Skeletal muscle tissue (tissue), 3 donors: ENCODE measurements at regions not wholly inside any gene's neighbourhood (a gene's known extent, or its start where the extent isn't known, plus 50 kb on each side); places are given as distances from the start of the nearest gene placed in this dataset.

ENCODE experiments used
- H3K27ac ChIP-seq: one replicate; pipeline ENCODE4 v1.7.0; 2013; ENCODE audit warnings: mild to moderate bottlenecking, low read depth, low read length, inconsistent platforms
- H3K27me3 ChIP-seq, 3 donors: one replicate each; pipeline ENCODE4 v1.7.0; 2013; ENCODE audit warnings: low read length in 3 of 3; ENCODE audit not compliant: control insufficient read depth in 3 of 3, insufficient read depth in 3 of 3
- H3K36me3 ChIP-seq, 3 donors: one replicate each; pipeline ENCODE4 v1.7.0; 2013; ENCODE audit warnings: low read length in 3 of 3; ENCODE audit not compliant: control insufficient read depth in 3 of 3, insufficient read depth in 3 of 3
- H3K4me1 ChIP-seq, 3 donors: one replicate each; pipeline ENCODE4 v1.7.0; 2013; ENCODE audit warnings: low read length in 3 of 3, mild to moderate bottlenecking in 3 of 3; ENCODE audit not compliant: control insufficient read depth in 3 of 3, insufficient read depth in 3 of 3
- H3K4me3 ChIP-seq, 3 donors: one replicate each; pipeline ENCODE4 v1.7.0; 2013; ENCODE audit warnings: low read length in 3 of 3
- H3K9ac ChIP-seq, 3 donors: one replicate each; pipeline ENCODE4 v1.7.0; 2013; ENCODE audit warnings: low read length in 3 of 3, mild to moderate bottlenecking in 3 of 3, moderate library complexity in 2 of 3, low read depth in 1 of 3
- H3K9me3 ChIP-seq, 3 donors: one replicate each; pipeline ENCODE4 v1.7.0; 2013; ENCODE audit warnings: low read length in 3 of 3; ENCODE audit not compliant: control insufficient read depth in 3 of 3
- donor health status: Osteomylitis.

DNA sequence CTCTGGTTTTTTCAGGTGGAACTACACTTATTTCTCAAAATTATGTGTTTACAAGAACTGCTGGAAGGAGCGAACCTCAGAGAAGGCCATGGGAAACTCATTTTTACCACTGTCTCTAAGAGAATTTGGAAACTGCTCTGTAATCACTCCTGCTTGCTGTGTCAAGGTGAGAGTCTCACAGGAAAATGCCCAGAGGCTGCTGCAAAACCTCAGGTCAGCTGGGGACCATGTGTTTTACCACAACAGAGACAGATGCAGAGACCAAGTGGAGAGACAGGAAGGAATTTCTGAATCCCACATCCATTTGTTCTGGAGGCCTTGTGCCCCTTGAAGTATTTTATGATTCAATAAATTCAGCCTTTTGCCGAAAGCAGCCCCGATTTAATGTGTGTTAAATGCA lies 743.8 kb upstream of the SLC10A2 start:
- Histone ChIP-seq H3K9ac (no peak overlapping the region), H3K4me1 (no peaks in the 10 kb centered on the region), H3K9me3 (peaks cover 0 to 3% (median 0%) of the 10 kb centered on the region in 3 donors), H3K27me3 (no peaks in the 10 kb centered on the region), H3K4me3 (no peak overlapping the region), H3K36me3 (no peaks in the 10 kb centered on the region), H3K27ac (no peak overlapping the region)

DNA sequence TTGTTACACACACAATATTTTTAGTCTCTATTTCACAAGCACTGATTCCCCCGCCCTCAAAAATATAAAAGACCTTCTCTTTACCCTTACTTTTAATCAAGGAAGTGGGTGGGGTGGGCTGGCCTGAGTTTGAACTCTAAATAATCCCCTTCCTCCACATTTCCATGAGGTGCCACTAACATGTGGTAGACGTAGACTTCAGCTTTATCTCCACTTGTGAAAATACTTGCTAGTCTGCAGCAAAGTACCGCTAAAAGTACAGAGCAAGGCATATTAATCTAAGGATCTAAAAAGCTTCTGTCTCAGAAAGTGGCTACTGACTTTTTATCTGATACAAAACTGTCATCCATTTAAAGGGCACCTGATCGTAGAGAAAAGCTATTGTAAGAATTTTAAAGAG lies 739.6 kb upstream of the SLC10A2 start:
- H3K9ac ChIP-seq, result no peak overlapping the region
- H3K4me3 ChIP-seq, result no peak overlapping the region
- no peaks in the 10 kb centered on the region for H3K36me3 ChIP-seq
- no peak overlapping the region for H3K27ac ChIP-seq
- H3K27me3 ChIP-seq, result no peaks in the 10 kb centered on the region
- no peaks in the 10 kb centered on the region for H3K4me1 ChIP-seq
- H3K9me3 ChIP-seq, result no peaks in the 10 kb centered on the region

DNA sequence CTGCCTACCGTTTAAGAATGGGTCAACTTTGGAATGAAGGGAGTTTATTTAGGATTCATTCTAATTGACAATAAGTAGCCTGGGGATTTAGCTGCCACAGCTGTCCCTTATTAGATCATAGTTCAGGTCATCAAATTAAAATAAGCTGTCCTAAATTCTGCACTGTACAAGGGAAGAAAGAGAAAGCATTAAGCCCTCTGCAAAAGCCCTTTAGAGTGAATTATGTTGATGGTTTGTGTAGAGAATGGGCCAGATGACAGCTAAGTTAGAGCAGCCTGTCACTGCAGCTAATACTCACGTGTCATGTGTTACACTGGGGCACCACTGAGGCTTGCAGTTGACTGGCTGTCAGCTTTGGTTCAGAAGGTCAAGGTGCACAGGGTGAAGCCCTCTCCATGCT lies 737.1 kb upstream of the SLC10A2 start:
- no peak overlapping the region for H3K27ac ChIP-seq
- no peak overlapping the region for H3K9ac ChIP-seq

DNA sequence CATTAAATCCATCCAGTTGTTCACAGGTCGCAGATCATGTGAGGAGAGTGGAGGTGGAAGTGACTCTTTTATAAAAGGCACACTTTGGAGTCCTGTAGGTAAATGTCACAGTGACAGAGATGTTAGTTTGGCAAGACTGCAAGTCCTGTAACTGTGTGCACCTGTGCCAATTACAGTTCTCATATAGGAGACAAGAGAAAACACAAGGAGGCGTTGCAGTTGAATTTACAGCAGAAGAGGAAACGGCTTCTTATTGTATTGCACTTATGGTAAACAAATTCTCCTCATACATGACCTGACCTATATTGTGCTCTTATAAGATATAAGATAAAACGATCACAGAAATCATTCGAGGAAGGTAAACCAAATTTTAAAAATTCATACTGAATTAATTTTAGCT lies 732.8 kb upstream of the SLC10A2 start:
- no peaks in the 10 kb centered on the region for H3K27me3 ChIP-seq
- H3K27ac ChIP-seq, result no peak overlapping the region
- H3K4me1 ChIP-seq, result no peaks in the 10 kb centered on the region
- H3K4me3 ChIP-seq, result no peak overlapping the region
- no peaks in the 10 kb centered on the region for H3K9me3 ChIP-seq
- H3K9ac ChIP-seq, result no peak overlapping the region
- H3K36me3 ChIP-seq, result no peaks in the 10 kb centered on the region

More for the DNA sequence above, 737.1 kb upstream of the SLC10A2 start:
- Histone ChIP-seq H3K9me3 (no peaks in the 10 kb centered on the region), H3K36me3 (no peaks in the 10 kb centered on the region), H3K27me3 (no peaks in the 10 kb centered on the region), H3K4me1 (no peaks in the 10 kb centered on the region), H3K4me3 (no peak overlapping the region)

DNA sequence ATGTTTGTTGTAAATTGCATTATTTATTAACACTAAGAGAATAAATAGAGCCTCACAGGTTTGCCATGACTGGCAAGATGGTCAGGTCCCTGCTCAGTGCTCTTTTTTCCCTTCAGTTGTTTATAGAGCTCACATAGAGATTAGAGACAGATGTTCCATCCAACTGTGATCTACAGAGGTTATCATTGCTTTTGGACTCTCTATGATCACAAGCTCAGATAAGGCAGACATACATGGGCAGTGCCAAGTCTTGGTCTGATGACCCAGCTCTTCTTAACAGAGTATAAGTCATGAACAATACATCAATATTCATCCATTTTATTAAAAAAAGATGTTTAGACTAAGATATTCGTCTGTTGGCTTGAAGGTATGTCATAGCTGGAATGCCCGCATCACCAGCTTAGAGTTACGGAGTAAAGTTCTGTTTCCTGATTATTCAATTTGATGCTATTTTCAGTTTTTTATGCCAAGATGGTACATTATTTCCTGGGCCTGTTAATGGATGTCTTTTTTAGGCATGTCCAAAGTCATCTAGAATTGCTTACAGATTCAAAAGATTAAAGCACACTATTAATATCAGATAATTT lies 729.8 kb upstream of the SLC10A2 start:
- no peak overlapping the region for H3K9ac ChIP-seq
- no peaks in the 10 kb centered on the region for H3K4me1 ChIP-seq
- H3K27ac ChIP-seq, result no peak overlapping the region
- H3K9me3 ChIP-seq, result no peaks in the 10 kb centered on the region
- H3K36me3 ChIP-seq, result no peaks in the 10 kb centered on the region
- H3K4me3 ChIP-seq, result no peak overlapping the region
- no peaks in the 10 kb centered on the region for H3K27me3 ChIP-seq

DNA sequence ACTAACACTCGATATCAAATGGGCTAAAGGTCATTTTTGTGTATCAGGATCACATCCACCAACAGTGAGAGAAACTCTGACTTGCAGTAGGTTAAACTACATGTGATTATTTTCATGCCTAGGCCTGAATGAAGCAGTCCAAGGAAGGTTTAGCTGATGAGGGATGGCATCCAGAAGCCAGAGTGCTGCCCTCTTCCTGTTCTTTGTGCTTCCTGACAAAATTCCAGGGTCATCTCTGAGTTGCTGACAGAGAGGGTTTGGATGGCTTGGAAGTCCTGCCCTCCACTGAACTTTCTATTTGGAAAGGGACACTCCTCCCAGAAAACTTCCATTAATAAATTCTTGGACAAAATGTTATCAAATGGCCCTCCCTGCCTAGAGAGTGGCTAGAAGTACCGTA lies 728.3 kb upstream of the SLC10A2 start:
- no peaks in the 10 kb centered on the region for H3K9me3 ChIP-seq
- no peak overlapping the region for H3K9ac ChIP-seq
- no peaks in the 10 kb centered on the region for H3K4me1 ChIP-seq
- H3K4me3 ChIP-seq, result no peak overlapping the region
- H3K27ac ChIP-seq, result no peak overlapping the region
- H3K27me3 ChIP-seq, result no peaks in the 10 kb centered on the region
- no peaks in the 10 kb centered on the region for H3K36me3 ChIP-seq

DNA sequence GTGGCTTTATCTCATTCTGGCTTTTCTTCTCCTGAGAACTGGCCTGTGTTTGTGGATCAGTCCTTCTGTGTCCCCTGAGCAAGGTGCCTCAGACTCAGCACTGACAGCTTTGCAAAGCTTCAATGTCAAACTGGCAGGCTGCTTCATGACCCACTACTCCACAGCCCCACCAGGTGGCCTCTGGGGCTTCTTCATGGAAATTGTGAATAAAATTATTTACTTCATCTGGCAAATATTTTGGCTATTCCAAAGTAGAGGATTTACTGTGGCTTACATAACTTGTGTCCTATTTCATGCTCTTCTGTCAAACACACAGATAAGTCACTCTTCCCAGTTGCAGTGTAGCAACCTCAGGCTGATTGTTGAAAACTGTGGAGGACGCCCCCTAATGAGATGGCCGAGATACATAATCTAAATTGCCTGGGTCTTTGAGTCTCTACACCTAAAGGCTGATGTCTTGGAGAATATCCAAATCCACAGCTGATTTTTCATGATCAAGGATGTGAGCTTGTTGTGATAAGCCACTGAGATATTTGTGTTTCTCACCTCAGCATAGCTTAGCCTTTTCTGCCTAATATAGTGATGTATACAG lies 721.9 kb upstream of the SLC10A2 start:
- Histone ChIP-seq H3K9ac (no peak overlapping the region), H3K27me3 (no peaks in the 10 kb centered on the region), H3K4me3 (no peak overlapping the region), H3K27ac (no peak overlapping the region), H3K36me3 (no peaks in the 10 kb centered on the region), H3K9me3 (no peaks in the 10 kb centered on the region), H3K4me1 (no peaks in the 10 kb centered on the region)

DNA sequence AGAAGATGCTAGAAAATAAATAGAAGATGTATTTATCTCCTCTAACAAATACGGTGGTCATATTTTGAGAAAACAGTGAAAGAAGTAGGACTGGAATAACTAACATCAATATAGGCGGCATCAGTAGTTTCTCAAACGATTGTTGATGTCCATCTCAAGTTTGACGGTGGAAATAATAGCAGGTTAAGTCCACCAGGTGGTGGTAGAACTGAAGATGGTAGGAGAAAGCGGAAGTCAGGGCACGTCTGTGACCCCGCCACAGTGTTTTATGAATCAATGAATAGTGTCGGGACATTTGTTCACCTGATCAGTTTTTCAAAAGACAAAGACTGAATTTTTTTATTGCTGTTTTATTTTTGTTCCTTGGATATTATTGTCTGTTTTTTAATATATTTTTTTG lies 706.4 kb upstream of the SLC10A2 start:
- Histone ChIP-seq H3K4me1 (no peaks in the 10 kb centered on the region), H3K27me3 (no peaks in the 10 kb centered on the region), H3K27ac (no peak overlapping the region), H3K9ac (no peak overlapping the region), H3K36me3 (no peaks in the 10 kb centered on the region), H3K9me3 (peaks cover 0 to 5% (median 0%) of the 10 kb centered on the region in 3 donors), H3K4me3 (no peak overlapping the region)

DNA sequence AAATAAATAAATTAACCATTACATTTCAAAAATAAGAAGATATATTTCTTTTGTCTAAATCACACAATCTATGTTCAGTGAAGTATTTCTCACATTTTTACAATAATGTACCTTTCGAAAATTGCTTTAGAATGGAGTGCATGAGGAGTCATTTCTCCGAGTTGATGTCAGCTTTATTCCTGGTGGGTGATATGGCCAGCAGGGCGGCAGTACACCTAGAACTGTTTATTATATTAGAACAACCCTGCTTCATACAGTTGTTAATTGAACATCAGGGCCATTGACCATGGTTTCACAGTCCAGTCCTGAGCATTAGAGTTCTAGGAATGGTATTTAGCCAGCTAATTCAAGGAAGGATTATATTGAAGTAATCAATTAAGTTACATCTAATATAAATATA lies 696.3 kb upstream of the SLC10A2 start:
- Histone ChIP-seq H3K9me3 (no peaks in the 10 kb centered on the region), H3K9ac (no peak overlapping the region), H3K4me3 (no peak overlapping the region), H3K4me1 (peaks cover 0 to 2% (median 0%) of the 10 kb centered on the region in 3 donors), H3K27ac (no peak overlapping the region), H3K27me3 (no peaks in the 10 kb centered on the region), H3K36me3 (no peaks in the 10 kb centered on the region)

DNA sequence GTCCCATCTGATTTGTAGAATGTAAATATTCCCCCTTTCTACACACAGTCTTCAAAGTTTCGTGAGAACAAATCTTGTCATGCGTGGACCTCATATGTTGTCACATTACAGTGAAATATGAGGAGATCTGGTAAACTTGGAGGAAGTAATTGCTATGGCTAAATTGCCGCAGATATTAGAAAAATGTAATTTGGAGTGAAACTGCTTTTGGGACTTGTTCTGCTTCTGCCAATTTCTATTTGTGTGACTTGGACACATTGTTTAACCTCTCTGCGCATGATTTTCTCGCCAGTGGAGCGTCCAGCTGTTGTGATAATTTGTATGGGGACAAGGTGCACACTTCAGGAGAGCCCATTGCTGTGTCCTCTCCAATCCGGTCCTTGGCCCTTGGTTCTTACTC lies 693.1 kb upstream of the SLC10A2 start:
- no peaks in the 10 kb centered on the region for H3K27me3 ChIP-seq
- H3K4me1 ChIP-seq, result peaks cover 0 to 2% (median 0%) of the 10 kb centered on the region in 3 donors
- no peak overlapping the region for H3K27ac ChIP-seq
- H3K9me3 ChIP-seq, result no peaks in the 10 kb centered on the region
- H3K4me3 ChIP-seq, result peak overlapping the region in 1 of 3 donors; percentile 24
- H3K36me3 ChIP-seq, result no peaks in the 10 kb centered on the region
- no peak overlapping the region for H3K9ac ChIP-seq
